ENCODE measurements at regions not wholly inside any gene's neighbourhood (a gene's known extent, or its start where the extent isn't known, plus 50 kb on each side); places are given as distances from the start of the nearest gene placed in this dataset.

- H3K27me3 Mint-ChIP-seq (ENCODE audit: low read depth): no peaks in the 10 kb centered on the region
- no peaks in the 10 kb centered on the region for H3K4me1 Mint-ChIP-seq (ENCODE audit: low read depth)
- no peak overlapping the region for H3K27ac Mint-ChIP-seq
- intact Hi-C loops (cut with micrococcal nuclease): loop anchor here (10.0 kb wide), 1 partner anchor 124 kb away; no protein-coding TSS in a partner anchor
- no peak overlapping the region for H3K4me3 Mint-ChIP-seq (ENCODE audit: low read depth)
- peaks cover 14% of the 10 kb centered on the region for H3K9me3 Mint-ChIP-seq
- H3K36me3 Mint-ChIP-seq (ENCODE audit: low read depth): no peaks in the 10 kb centered on the region
- DNase-seq (ENCODE audit: low spot score): no peak
Observed at GRCh38 chr17:71909155-71909554, 211.7 kb upstream of the SOX9 start.

GRCh38 chr17:71910002-71910401 is 210.8 kb upstream of the SOX9 start:
- Mint-ChIP-seq H3K9me3 (peaks cover 20% of the 10 kb centered on the region), H3K4me1 (ENCODE audit: low read depth) (no peaks in the 10 kb centered on the region), H3K4me3 (ENCODE audit: low read depth) (no peak overlapping the region), H3K36me3 (ENCODE audit: low read depth) (no peaks in the 10 kb centered on the region), H3K27ac (no peak overlapping the region), H3K27me3 (ENCODE audit: low read depth) (no peaks in the 10 kb centered on the region)
- intact Hi-C loops (cut with micrococcal nuclease): no loop called here
- DNase-seq (ENCODE audit: low spot score): no peak

GRCh38 chr17:71914042-71914441 is 206.8 kb upstream of the SOX9 start:
- no peak overlapping the region for H3K27ac Mint-ChIP-seq
- no peaks in the 10 kb centered on the region for H3K27me3 Mint-ChIP-seq (ENCODE audit: low read depth)
- no peak overlapping the region for H3K4me3 Mint-ChIP-seq (ENCODE audit: low read depth)
- H3K4me1 Mint-ChIP-seq (ENCODE audit: low read depth): no peaks in the 10 kb centered on the region
- H3K36me3 Mint-ChIP-seq (ENCODE audit: low read depth): no peaks in the 10 kb centered on the region
- intact Hi-C loops (cut with micrococcal nuclease): no loop called here
- no peak for DNase-seq (ENCODE audit: low spot score)
- peaks cover 35% of the 10 kb centered on the region for H3K9me3 Mint-ChIP-seq

GRCh38 chr17:71914812-71915211 is 206.0 kb upstream of the SOX9 start:
- no peak overlapping the region for H3K27ac Mint-ChIP-seq
- peaks cover 40% of the 10 kb centered on the region for H3K9me3 Mint-ChIP-seq
- no peaks in the 10 kb centered on the region for H3K4me1 Mint-ChIP-seq (ENCODE audit: low read depth)
- intact Hi-C loops (cut with micrococcal nuclease): no loop called here
- no peak overlapping the region for H3K4me3 Mint-ChIP-seq (ENCODE audit: low read depth)
- no peaks in the 10 kb centered on the region for H3K27me3 Mint-ChIP-seq (ENCODE audit: low read depth)
- H3K36me3 Mint-ChIP-seq (ENCODE audit: low read depth): no peaks in the 10 kb centered on the region
- no peak for DNase-seq (ENCODE audit: low spot score)

GRCh38 chr17:71917715-71918114 is 203.1 kb upstream of the SOX9 start:
- Mint-ChIP-seq H3K4me1 (ENCODE audit: low read depth) (peaks cover 3% of the 10 kb centered on the region), H3K36me3 (ENCODE audit: low read depth) (no peaks in the 10 kb centered on the region), H3K27ac (no peak overlapping the region), H3K9me3 (peaks cover 42% of the 10 kb centered on the region), H3K4me3 (ENCODE audit: low read depth) (no peak overlapping the region), H3K27me3 (ENCODE audit: low read depth) (no peaks in the 10 kb centered on the region)
- no peak for DNase-seq (ENCODE audit: low spot score)
- intact Hi-C loops (cut with micrococcal nuclease): no loop called here

GRCh38 chr17:71919186-71919585 is 201.6 kb upstream of the SOX9 start:
- no peaks in the 10 kb centered on the region for H3K27me3 Mint-ChIP-seq (ENCODE audit: low read depth)
- no peaks in the 10 kb centered on the region for H3K36me3 Mint-ChIP-seq (ENCODE audit: low read depth)
- peaks cover 3% of the 10 kb centered on the region for H3K4me1 Mint-ChIP-seq (ENCODE audit: low read depth)
- H3K27ac Mint-ChIP-seq: no peak overlapping the region
- peaks cover 45% of the 10 kb centered on the region for H3K9me3 Mint-ChIP-seq
- intact Hi-C loops (cut with micrococcal nuclease): no loop called here
- no peak overlapping the region for H3K4me3 Mint-ChIP-seq (ENCODE audit: low read depth)
- no peak for DNase-seq (ENCODE audit: low spot score)

- Mint-ChIP-seq H3K27me3 (ENCODE audit: low read depth) (no peaks in the 10 kb centered on the region), H3K4me1 (ENCODE audit: low read depth) (peaks cover 3% of the 10 kb centered on the region), H3K36me3 (ENCODE audit: low read depth) (no peaks in the 10 kb centered on the region), H3K9me3 (peaks cover 41% of the 10 kb centered on the region), H3K27ac (no peak overlapping the region), H3K4me3 (ENCODE audit: low read depth) (no peak overlapping the region)
- intact Hi-C loops (cut with micrococcal nuclease): no loop called here
- DNase-seq (ENCODE audit: low spot score): no peak
Observed at GRCh38 chr17:71919896-71920295, 200.9 kb upstream of the SOX9 start.

GRCh38 chr17:71921796-71922195 is 199.0 kb upstream of the SOX9 start:
- intact Hi-C loops (cut with micrococcal nuclease): no loop called here
- no peak for DNase-seq (ENCODE audit: low spot score)
- H3K4me1 Mint-ChIP-seq (ENCODE audit: low read depth): peaks cover 3% of the 10 kb centered on the region
- no peak overlapping the region for H3K27ac Mint-ChIP-seq
- H3K4me3 Mint-ChIP-seq (ENCODE audit: low read depth): no peak overlapping the region
- no peaks in the 10 kb centered on the region for H3K27me3 Mint-ChIP-seq (ENCODE audit: low read depth)
- no peaks in the 10 kb centered on the region for H3K36me3 Mint-ChIP-seq (ENCODE audit: low read depth)
- H3K9me3 Mint-ChIP-seq: peaks cover 27% of the 10 kb centered on the region

- Mint-ChIP-seq H3K4me3 (ENCODE audit: low read depth) (no peak overlapping the region), H3K36me3 (ENCODE audit: low read depth) (no peaks in the 10 kb centered on the region), H3K9me3 (peaks cover 25% of the 10 kb centered on the region), H3K27ac (no peak overlapping the region), H3K27me3 (ENCODE audit: low read depth) (no peaks in the 10 kb centered on the region), H3K4me1 (ENCODE audit: low read depth) (peaks cover 3% of the 10 kb centered on the region)
- DNase-seq (ENCODE audit: low spot score): no peak
- intact Hi-C loops (cut with micrococcal nuclease): no loop called here
Observed at GRCh38 chr17:71922439-71922838, 198.4 kb upstream of the SOX9 start.

GRCh38 chr17:71926746-71927398 is 193.9 kb upstream of the SOX9 start:
- intact Hi-C loops (cut with micrococcal nuclease): no loop called here
- Mint-ChIP-seq H3K27ac (no peak overlapping the region), H3K36me3 (ENCODE audit: low read depth) (no peaks in the 10 kb centered on the region), H3K4me1 (ENCODE audit: low read depth) (peaks cover 2% of the 10 kb centered on the region), H3K4me3 (ENCODE audit: low read depth) (no peak overlapping the region), H3K9me3 (peaks cover 9% of the 10 kb centered on the region), H3K27me3 (ENCODE audit: low read depth) (no peaks in the 10 kb centered on the region)
- DNase-seq (ENCODE audit: low spot score): no peak

GRCh38 chr17:71933306-71933705 is 187.5 kb upstream of the SOX9 start:
- Mint-ChIP-seq H3K36me3 (ENCODE audit: low read depth) (no peaks in the 10 kb centered on the region), H3K9me3 (peaks cover 7% of the 10 kb centered on the region), H3K4me1 (ENCODE audit: low read depth) (no peaks in the 10 kb centered on the region), H3K27ac (no peak overlapping the region), H3K4me3 (ENCODE audit: low read depth) (no peak overlapping the region), H3K27me3 (ENCODE audit: low read depth) (no peaks in the 10 kb centered on the region)
- intact Hi-C loops (cut with micrococcal nuclease): no loop called here
- no peak for DNase-seq (ENCODE audit: low spot score)

- Mint-ChIP-seq H3K9me3 (peaks cover 11% of the 10 kb centered on the region), H3K27ac (no peak overlapping the region), H3K36me3 (ENCODE audit: low read depth) (no peaks in the 10 kb centered on the region), H3K4me3 (ENCODE audit: low read depth) (no peak overlapping the region), H3K27me3 (ENCODE audit: low read depth) (no peaks in the 10 kb centered on the region), H3K4me1 (ENCODE audit: low read depth) (no peaks in the 10 kb centered on the region)
- intact Hi-C loops (cut with micrococcal nuclease): no loop called here
- no peak for DNase-seq (ENCODE audit: low spot score)
Observed at GRCh38 chr17:71934520-71934919, 186.3 kb upstream of the SOX9 start.

- Mint-ChIP-seq H3K27me3 (ENCODE audit: low read depth) (no peaks in the 10 kb centered on the region), H3K4me1 (ENCODE audit: low read depth) (no peaks in the 10 kb centered on the region), H3K36me3 (ENCODE audit: low read depth) (no peaks in the 10 kb centered on the region), H3K4me3 (ENCODE audit: low read depth) (no peak overlapping the region), H3K27ac (no peak overlapping the region), H3K9me3 (peaks cover 17% of the 10 kb centered on the region)
- no peak for DNase-seq (ENCODE audit: low spot score)
- intact Hi-C loops (cut with micrococcal nuclease): no loop called here
Observed at GRCh38 chr17:71935341-71935740, 185.5 kb upstream of the SOX9 start.

GRCh38 chr17:71936977-71937376 is 183.8 kb upstream of the SOX9 start:
- no peak overlapping the region for H3K4me3 Mint-ChIP-seq (ENCODE audit: low read depth)
- intact Hi-C loops (cut with micrococcal nuclease): no loop called here
- no peak overlapping the region for H3K27ac Mint-ChIP-seq
- no peaks in the 10 kb centered on the region for H3K27me3 Mint-ChIP-seq (ENCODE audit: low read depth)
- no peaks in the 10 kb centered on the region for H3K36me3 Mint-ChIP-seq (ENCODE audit: low read depth)
- no peak for DNase-seq (ENCODE audit: low spot score)
- no peaks in the 10 kb centered on the region for H3K4me1 Mint-ChIP-seq (ENCODE audit: low read depth)
- H3K9me3 Mint-ChIP-seq: peaks cover 14% of the 10 kb centered on the region

Measured in activated T-helper 2 cell treated with anti-CD3 and anti-CD28 coated beads, Interferon-gamma antibody, Interleukin-2, Interleukin-4, amounts not matched to agents 10 μg/mL and 5 μg/mL and 100 μg/mL, durations not matched to agents 14 hours and 24 hours and 36 hours (primary cell).